Esophagus squamous epithelium (tissue), 4 donors: ENCODE measurements at regions not wholly inside any gene's neighbourhood (a gene's known extent, or its start where the extent isn't known, plus 50 kb on each side); places are given as distances from the start of the nearest gene placed in this dataset.
"Not testable (repeated sequence)": the region's sequence is repeated elsewhere in the genome, so short reads cannot be mapped to it uniquely, and the experiment has no call there.

Experiments
- CTCF ChIP-seq, 6 experiments: fragments of 450-650 bp in 4 of 6; fragments of 200-600 bp in 2 of 6; sonication (generic) in 2 of 6; IDR thresholded peaks; one replicate each; pipeline ENCODE4 v1.5.1; 2016 to 2019; ENCODE audit warnings: antibody characterized with exemption in 6 of 6, mild to moderate bottlenecking in 4 of 6, moderate library complexity in 4 of 6
- POLR2A ChIP-seq, 4 donors: fragments of 450-650 bp; IDR thresholded peaks; one replicate each; pipeline ENCODE4 v1.6.1; 2017; ENCODE audit warnings: antibody characterized with exemption in 4 of 4, mild to moderate bottlenecking in 4 of 4, moderate library complexity in 3 of 4

DNA sequence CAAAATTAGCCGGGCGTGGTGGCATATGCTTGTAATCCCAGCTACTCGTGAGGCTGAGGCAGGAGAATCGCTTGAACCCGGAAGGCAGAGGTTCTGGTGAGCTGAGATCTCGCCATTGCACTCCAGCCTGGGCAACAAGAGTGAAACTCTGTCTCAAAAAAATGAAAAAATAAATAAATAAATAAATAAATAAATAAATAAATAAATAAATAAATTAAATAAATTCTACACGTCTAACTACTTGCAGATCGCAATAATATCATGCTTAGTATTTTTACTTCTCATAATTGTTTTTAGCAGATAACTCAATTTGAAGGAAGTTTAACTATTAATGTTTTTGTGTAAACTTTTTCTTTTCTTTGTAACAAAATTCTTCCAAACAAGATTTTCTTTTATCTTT lies 234.0 kb upstream of the NRIP1 start:
- TF ChIP-seq CTCF, POLR2A (IDR thresholded peaks at IDR 0.05): not testable (repeated sequence)
